ENCODE measurements at regions not wholly inside any gene's neighbourhood (a gene's known extent, or its start where the extent isn't known, plus 50 kb on each side); places are given as distances from the start of the nearest gene placed in this dataset.

DNA sequence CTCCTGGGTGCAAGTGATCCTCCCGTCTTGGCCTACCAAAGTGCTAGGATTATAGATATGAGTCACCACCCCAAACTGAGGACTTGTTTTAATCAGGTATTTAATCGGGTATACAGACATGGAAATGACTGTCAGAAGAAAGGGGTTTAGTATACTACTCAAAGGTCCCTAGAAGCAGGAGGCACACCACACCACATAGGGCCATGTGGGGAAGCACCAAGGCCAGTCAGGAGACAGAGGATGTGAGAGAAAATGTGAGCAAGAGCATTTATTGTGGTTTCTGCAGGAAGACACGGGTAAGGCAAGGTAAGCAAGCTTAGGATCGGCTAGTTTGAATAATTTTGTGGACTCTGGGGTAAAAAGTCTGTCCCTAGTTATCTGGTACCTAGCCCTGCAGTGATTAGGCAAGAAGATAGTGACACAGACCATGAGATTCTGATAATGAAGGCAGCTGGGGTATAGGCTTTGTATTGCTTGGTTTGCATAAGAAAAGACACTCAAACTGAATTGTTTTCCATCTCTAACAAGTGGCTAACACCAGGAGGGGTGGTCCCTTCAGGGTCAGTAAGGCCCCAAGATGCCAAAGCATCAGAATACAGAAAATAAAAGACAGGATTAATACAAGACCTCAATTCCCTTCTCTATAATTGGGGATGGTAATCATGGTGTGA is 408.8 kb upstream of the F9 start:
- TF ChIP-seq, protein P1, sequence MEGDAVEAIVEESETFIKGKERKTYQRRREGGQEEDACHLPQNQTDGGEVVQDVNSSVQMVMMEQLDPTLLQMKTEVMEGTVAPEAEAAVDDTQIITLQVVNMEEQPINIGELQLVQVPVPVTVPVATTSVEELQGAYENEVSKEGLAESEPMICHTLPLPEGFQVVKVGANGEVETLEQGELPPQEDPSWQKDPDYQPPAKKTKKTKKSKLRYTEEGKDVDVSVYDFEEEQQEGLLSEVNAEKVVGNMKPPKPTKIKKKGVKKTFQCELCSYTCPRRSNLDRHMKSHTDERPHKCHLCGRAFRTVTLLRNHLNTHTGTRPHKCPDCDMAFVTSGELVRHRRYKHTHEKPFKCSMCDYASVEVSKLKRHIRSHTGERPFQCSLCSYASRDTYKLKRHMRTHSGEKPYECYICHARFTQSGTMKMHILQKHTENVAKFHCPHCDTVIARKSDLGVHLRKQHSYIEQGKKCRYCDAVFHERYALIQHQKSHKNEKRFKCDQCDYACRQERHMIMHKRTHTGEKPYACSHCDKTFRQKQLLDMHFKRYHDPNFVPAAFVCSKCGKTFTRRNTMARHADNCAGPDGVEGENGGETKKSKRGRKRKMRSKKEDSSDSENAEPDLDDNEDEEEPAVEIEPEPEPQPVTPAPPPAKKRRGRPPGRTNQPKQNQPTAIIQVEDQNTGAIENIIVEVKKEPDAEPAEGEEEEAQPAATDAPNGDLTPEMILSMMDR (IDR thresholded peaks at IDR 0.05): no peak
- TF ChIP-seq POLR2A (IDR thresholded peaks at IDR 0.05): no peak

Data from Peyer's patch (tissue), 4 donors.